Fibroblast of peridontal ligament (primary cell): ENCODE measurements at regions not wholly inside any gene's neighbourhood (a gene's known extent, or its start where the extent isn't known, plus 50 kb on each side); places are given as distances from the start of the nearest gene placed in this dataset.

Experiments used
- DNase-seq: peaks from one replicate; pipeline ENCODE4 v3.0.0-alpha.2; 2010; ENCODE audit errors: extremely low read depth

- no peak for DNase-seq
These were observed 405.1 kb upstream of the CYRIA start for GRCh38 chr2:17070711-17071110.

- no peak for DNase-seq
These were observed 403.9 kb upstream of the CYRIA start for GRCh38 chr2:17069564-17069963.

GRCh38 chr2:17068021-17068420, 402.4 kb upstream of the CYRIA start:
- no peak for DNase-seq

GRCh38 chr2:17065536-17065935, 399.9 kb upstream of the CYRIA start:
- DNase-seq, result no peak

- no peak for DNase-seq
These were observed 395.4 kb upstream of the CYRIA start for GRCh38 chr2:17061028-17061427.

GRCh38 chr2:17059458-17059857, 393.8 kb upstream of the CYRIA start:
- no peak for DNase-seq

GRCh38 chr2:17058772-17059402, 393.3 kb upstream of the CYRIA start:
- no peak for DNase-seq

- DNase-seq, result no peak
These were observed 391.7 kb upstream of the CYRIA start for GRCh38 chr2:17057109-17058017.

- no peak for DNase-seq
These were observed 390.6 kb upstream of the CYRIA start for GRCh38 chr2:17056236-17056635.

- no peak for DNase-seq
These were observed 386.4 kb upstream of the CYRIA start for GRCh38 chr2:17052001-17052400.

GRCh38 chr2:17051538-17051937, 385.9 kb upstream of the CYRIA start:
- no peak for DNase-seq

- peak; percentile 60 for DNase-seq
These were observed 377.5 kb upstream of the CYRIA start for GRCh38 chr2:17043173-17043572.

GRCh38 chr2:17036361-17036760, 370.7 kb upstream of the CYRIA start:
- DNase-seq, result no peak

GRCh38 chr2:17035010-17035409, 369.4 kb upstream of the CYRIA start:
- DNase-seq, result peak; percentile 14

GRCh38 chr2:17030047-17030446, 364.4 kb upstream of the CYRIA start:
- DNase-seq, result no peak

GRCh38 chr2:17012297-17012696, 346.7 kb upstream of the CYRIA start:
- no peak for DNase-seq

- DNase-seq, result no peak
These were observed 344.5 kb upstream of the CYRIA start for GRCh38 chr2:17010104-17010503.

- DNase-seq, result peak; percentile 4
These were observed 334.5 kb upstream of the CYRIA start for GRCh38 chr2:17000184-17000482.

- DNase-seq, result peak; percentile 0
These were observed 333.9 kb upstream of the CYRIA start for GRCh38 chr2:16999347-17000183.

GRCh38 chr2:16978301-16978700, 312.7 kb upstream of the CYRIA start:
- DNase-seq, result no peak

GRCh38 chr2:16974688-16975087, 309.1 kb upstream of the CYRIA start:
- no peak for DNase-seq

GRCh38 chr2:16973586-16974286, 308.1 kb upstream of the CYRIA start:
- peak; percentile 20 for DNase-seq
